ENCODE measurements at regions not wholly inside any gene's neighbourhood (a gene's known extent, or its start where the extent isn't known, plus 50 kb on each side); places are given as distances from the start of the nearest gene placed in this dataset.

- DNase-seq (ENCODE audit: low spot score) = no peak
Observed at GRCh38 chr1:95370691-95371562, 136.9 kb downstream of the RWDD3 start.

DNA sequence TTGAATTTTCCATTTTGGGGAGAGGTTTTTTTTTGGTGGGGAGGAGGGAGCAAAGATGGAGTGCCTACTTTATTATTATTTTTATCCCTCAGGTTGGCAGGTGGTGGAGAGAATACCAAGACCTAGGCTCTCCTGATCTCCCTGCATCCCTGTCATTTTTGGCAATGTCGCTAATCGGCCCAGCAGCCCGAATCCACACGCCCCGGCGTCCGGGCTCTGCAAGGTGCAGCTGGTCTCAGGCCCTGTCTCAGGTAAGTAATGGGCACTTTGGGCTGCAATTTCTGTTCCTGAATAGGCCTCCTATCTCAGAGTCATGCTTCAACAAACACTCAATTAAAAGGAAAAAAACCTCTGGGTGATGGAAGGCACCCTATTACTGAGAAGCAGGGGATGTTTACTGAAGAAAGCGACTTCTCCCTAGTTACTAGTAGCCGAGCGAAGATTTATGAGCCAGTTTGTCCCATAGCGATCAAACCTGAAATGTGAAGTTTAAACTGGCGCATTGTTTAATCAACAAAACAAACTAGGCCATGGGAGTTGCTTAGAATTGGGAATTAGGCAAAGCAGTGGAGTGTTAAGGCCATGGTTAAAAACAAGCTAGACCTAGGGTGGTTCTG is 137.8 kb downstream of the RWDD3 start:
- DNase-seq (ENCODE audit: low spot score) = no peak

- no peak for DNase-seq (ENCODE audit: low spot score)
Observed at GRCh38 chr1:95375174-95375573, 141.2 kb downstream of the RWDD3 start.

GRCh38 chr1:95380909-95381308 is 146.9 kb downstream of the RWDD3 start:
- no peak for DNase-seq (ENCODE audit: low spot score)

DNA sequence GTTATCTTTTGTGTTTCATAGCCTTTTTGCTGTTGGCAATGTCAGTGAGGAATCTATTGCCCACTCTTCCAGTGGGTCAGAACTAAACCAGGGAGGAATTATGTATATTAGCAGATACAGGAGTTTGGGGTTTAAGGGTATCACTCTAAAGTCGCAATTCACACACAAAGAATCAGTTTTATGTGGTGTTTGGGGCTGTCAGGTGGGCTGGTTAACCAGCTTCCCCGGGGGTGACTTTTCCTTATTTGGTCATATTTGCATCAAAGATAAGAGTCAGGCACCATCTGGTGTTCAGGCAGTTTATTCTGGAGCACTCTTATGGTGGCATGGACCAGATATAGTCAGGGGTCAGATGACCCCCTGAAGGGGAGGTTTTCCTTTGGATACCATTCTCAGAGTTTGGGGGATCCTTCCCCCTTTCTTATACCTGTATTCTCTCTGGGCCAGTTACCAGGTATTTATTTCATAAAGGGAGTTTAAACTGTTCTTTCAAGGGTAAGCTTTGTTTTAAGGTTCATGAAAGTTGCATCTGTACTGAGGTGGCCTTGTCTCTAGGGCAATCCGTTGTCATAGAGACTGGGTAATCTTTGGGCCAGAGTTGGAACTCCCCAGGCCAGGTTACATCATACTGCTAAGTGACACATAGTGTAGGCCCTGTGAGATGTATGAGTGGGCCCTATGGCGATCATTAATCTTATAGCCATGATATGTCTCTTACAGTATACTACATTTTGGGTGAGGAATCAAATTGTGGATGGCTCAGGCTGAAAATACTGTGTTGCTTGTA is 148.2 kb downstream of the RWDD3 start:
- no peak for DNase-seq (ENCODE audit: low spot score)

- DNase-seq (ENCODE audit: low spot score) = no peak
Observed at GRCh38 chr1:95383111-95383510, 149.1 kb downstream of the RWDD3 start.

DNA sequence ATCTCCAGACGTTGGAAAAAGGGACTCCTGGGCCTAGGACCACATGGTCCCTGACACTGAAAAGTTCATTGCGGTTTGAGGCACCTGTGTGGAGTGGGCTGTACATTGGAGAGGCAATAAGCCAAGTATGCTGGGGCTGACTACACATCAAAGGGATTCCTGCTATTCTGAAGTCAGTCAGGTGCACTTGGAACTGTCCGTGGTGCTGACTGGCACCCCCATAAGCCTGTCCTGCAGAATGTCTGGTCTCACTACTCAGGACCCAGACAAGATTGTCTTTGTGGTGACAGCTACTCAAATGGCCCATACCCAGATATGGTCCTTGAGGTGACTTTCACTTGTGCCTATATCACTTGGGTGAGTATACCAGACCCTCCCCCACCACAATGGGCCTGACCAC is 150.6 kb downstream of the RWDD3 start:
- no peak for DNase-seq (ENCODE audit: low spot score)

DNA sequence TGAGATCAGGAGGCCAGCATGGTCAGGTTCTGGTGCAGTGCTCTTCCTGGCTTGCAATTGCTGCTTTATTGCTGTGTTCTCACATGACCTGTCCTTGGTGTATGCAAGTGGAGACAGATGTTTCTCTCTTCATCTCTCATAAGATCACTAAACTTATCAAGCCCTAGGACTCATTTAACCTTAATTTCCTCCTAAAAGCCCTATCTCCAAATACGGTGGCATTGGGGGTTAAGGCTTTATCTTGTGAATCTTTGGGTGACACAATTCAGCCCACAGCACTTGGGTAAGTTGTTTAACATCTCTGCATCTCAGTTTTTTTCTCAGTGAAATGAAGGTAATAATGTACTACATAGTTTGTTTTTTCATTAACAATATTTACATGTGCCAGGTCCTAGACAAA is 152.4 kb downstream of the RWDD3 start:
- no peak for DNase-seq (ENCODE audit: low spot score)

DNA sequence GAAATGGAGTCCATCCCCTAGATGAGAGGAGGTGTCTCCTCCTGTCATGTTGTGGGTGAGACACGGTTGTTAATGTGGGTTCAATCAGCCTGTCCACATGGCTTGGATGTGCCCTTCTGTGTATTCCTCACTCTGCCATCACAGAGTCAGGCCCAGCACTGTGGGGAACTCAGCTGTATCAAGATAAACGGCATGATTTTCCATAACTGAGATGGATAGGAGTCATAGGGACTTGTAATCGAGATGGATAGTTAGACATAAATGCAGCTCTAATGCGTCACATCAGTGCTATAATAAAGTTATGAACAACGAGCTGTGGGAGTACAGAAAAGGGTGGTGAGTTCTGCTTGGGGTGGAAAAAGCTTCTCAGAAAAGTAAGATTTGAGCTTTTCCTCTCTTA is 152.9 kb downstream of the RWDD3 start:
- DNase-seq (ENCODE audit: low spot score) = no peak

- no peak for DNase-seq (ENCODE audit: low spot score)
Observed at GRCh38 chr1:95388031-95388430, 154.0 kb downstream of the RWDD3 start.

DNA sequence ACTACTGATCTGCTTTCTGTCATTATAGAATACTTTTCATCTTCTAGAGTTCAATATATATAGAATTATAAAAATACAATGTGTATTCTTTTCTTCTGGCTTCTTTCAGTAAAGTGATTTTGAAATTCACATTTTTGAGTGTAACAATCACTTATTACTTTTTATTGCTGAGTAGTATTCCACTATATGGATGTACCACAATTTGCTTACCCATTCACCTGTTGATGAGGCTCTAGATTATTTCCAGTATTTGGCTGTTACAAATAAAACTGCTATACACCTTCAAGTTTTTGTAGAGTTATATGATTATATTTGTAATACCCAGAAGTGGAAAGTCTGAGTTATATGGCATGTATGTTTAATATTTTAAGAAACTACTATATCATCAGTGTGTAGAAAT is 159.4 kb downstream of the RWDD3 start:
- DNase-seq (ENCODE audit: low spot score) = no peak

- DNase-seq (ENCODE audit: low spot score) = no peak
Observed at GRCh38 chr1:95396557-95396956, 162.5 kb downstream of the RWDD3 start.

DNA sequence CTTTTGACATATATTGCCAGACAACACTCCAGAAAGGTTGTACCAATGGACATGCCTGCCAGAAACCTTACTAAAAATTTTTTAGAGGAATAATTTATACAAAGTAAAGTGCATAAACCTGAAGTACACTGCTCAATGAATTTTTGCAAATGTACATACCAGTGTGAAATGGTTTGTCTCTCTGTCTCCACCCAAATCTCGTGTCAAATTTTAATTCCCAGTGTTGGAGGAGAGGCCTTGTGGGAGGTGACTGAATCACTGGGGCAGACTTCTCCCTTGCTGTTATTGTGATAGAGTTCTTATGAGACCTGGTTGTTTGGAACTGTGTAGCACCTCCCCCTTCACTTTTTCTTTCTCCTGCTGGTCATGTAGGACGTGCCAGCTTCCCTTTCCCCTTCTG is 168.8 kb downstream of the RWDD3 start:
- no peak for DNase-seq (ENCODE audit: low spot score)

GRCh38 chr1:95406279-95406678 is 172.3 kb downstream of the RWDD3 start:
- no peak for DNase-seq (ENCODE audit: low spot score)

GRCh38 chr1:95407131-95407885 is 173.3 kb downstream of the RWDD3 start:
- no peak for DNase-seq (ENCODE audit: low spot score)

DNA sequence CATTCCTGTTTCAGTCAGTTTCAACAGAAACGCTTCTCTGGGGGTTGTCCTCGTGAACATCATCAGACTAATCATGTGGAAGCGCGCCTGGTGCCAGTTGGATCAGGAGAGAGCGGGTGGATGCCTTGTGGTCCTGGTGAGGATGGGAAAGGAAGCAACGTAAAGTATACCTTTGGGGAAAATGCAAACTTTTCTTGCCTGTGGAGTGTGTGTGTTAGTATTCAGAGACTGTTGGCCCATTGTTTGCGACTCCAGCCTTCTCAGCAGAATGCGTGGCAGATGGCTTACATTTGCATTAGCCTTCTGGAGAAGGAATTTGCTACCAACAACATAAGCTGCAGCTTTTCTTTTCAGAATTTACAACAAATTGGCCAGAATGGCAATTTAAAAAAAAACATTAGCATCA is 173.9 kb downstream of the RWDD3 start:
- no peak for DNase-seq (ENCODE audit: low spot score)

DNA sequence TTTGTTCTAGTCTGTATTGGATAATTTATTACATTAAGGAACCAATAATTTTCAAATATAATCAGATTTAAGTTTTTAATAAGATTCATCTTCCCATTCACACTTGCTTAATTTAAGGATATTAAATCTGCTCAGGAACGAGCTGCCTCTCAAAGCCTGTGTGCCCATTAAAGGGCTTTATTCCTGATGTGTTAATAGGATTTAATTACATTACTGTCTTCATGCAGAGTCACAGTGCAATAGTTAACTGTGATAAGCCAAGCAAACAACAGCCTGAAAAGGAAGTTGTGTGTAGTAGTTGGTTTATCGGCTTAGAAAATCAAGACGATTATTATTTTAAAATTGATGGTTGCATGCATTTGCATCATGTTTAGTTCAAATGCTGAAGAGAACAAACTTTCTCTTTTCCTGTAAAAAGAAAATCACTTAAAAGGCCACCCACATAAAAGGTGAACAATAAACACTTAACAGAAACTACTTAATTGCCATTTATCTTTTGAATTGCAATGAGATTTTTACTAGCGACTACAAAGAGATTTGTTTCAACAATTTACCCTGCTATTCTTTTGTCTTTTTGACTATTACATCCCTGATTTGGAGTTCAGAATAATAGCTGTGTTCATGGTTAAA is 174.6 kb downstream of the RWDD3 start:
- no peak for DNase-seq (ENCODE audit: low spot score)

GRCh38 chr1:95409276-95409675 is 175.3 kb downstream of the RWDD3 start:
- no peak for DNase-seq (ENCODE audit: low spot score)

DNA sequence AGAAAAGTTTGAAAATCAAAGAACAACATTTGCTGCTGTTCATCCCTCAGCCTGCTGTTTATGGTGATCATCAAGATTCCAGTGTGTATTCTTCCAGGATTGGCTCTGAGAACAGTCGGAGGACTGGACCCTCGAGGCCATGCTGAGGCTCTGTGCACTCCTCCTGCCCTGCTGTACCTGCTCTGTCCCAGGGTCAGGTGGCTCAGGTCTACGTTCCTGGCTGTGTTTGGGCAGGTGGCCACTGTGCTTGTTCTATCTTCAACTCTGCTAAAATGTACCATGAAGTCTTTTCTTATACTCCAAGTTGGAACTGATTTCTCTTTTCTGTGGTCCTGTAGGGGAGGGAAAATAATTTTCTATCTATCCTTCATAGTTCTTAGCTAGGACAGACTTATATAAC is 175.9 kb downstream of the RWDD3 start:
- DNase-seq (ENCODE audit: low spot score) = no peak

- DNase-seq (ENCODE audit: low spot score) = no peak
Observed at GRCh38 chr1:95415146-95415545, 181.1 kb downstream of the RWDD3 start.

GRCh38 chr1:95426772-95427171 is 192.8 kb downstream of the RWDD3 start:
- DNase-seq (ENCODE audit: low spot score) = no peak

DNA sequence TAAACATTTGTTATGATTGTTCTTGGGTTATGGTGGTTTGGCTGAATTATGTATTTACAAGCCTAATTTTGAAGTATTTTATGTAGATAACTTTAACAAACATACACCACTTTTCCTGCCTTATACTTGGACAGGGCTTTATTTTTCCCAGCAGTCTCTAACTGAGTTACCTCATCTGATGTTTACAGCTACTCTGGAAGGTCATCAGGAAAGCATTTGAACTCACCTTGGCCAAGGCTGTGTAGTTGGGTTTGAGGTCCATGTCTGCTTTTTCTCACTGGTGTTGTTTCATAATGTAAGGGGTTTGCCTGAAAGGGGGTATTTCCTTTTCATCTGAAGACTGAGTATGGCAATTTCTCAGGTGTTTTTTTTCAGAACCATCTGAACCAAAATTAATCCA is 193.5 kb downstream of the RWDD3 start:
- no peak for DNase-seq (ENCODE audit: low spot score)

Data from germinal center (tissue), 1 donor.